H9 (cell line): ENCODE measurements at regions not wholly inside any gene's neighbourhood (a gene's known extent, or its start where the extent isn't known, plus 50 kb on each side); places are given as distances from the start of the nearest gene placed in this dataset.

ENCODE experiments used
- DNase-seq: peaks from one replicate; pipeline ENCODE4 v3.0.0-alpha.2; 2017
- H2AFZ ChIP-seq: one replicate; pipeline ENCODE4 v1.6.1; 2013; ENCODE audit warnings: mild to moderate bottlenecking, low read length, control low read depth, moderate library complexity
- H2AK5ac ChIP-seq: 2 replicates; pipeline ENCODE4 v1.6.1; 2013; ENCODE audit warnings: low read length, control low read depth, mixed read lengths; ENCODE audit not compliant: insufficient read length
- H2BK120ac ChIP-seq: one replicate; pipeline ENCODE4 v1.6.1; 2013; ENCODE audit warnings: low read depth, mild to moderate bottlenecking, low read length, control low read depth, inconsistent platforms; ENCODE audit not compliant: poor library complexity, severe bottlenecking
- H2BK12ac ChIP-seq: 2 replicates; pipeline ENCODE4 v1.6.1; 2013; ENCODE audit warnings: low read length, control low read depth, mixed read lengths, low read depth; ENCODE audit not compliant: insufficient read length
- H2BK15ac ChIP-seq: 2 replicates; pipeline ENCODE4 v1.6.1; 2013; ENCODE audit warnings: low read depth, low read length, control low read depth
- H2BK20ac ChIP-seq: one replicate; pipeline ENCODE4 v1.6.1; 2013; ENCODE audit warnings: low read depth, mild to moderate bottlenecking, low read length, control low read depth, inconsistent platforms; ENCODE audit not compliant: poor library complexity, severe bottlenecking
- H2BK5ac ChIP-seq: 2 replicates; pipeline ENCODE4 v1.6.1; 2013; ENCODE audit warnings: low read length, control low read depth, mixed read lengths; ENCODE audit not compliant: insufficient read length
- H3K14ac ChIP-seq: 2 replicates; pipeline ENCODE4 v1.6.1; 2013; ENCODE audit warnings: low read length, control low read depth; ENCODE audit not compliant: insufficient read depth
- H3K18ac ChIP-seq: 2 replicates; pipeline ENCODE4 v1.6.1; 2013; ENCODE audit warnings: low read depth, mild to moderate bottlenecking, mixed read lengths, low read length, control low read depth; ENCODE audit not compliant: insufficient read length
- H3K23ac ChIP-seq: 2 replicates; pipeline ENCODE4 v1.6.1; 2013; ENCODE audit warnings: low read length, control low read depth, mixed read lengths, low read depth; ENCODE audit not compliant: insufficient read length
- H3K23me2 ChIP-seq: 2 replicates; pipeline ENCODE4 v1.6.1; 2013; ENCODE audit warnings: low read depth, mild to moderate bottlenecking, mixed read lengths, low read length, control low read depth; ENCODE audit not compliant: insufficient read length, poor library complexity, severe bottlenecking
- H3K27ac ChIP-seq: 2 replicates; pipeline ENCODE4 v1.5.1; 2013; ENCODE audit warnings: low read length, control low read depth, mixed read lengths, low read depth; ENCODE audit not compliant: insufficient read length
- H3K27me3 ChIP-seq: 2 replicates; pipeline ENCODE4 v1.6.1; 2013; ENCODE audit warnings: low read length, control low read depth, inconsistent platforms; ENCODE audit not compliant: insufficient read depth
- H3K4ac ChIP-seq: 2 replicates; pipeline ENCODE4 v1.6.1; 2013; ENCODE audit warnings: low read depth, mild to moderate bottlenecking, control low read depth, inconsistent platforms, low read length, moderate library complexity
- H3K4me1 ChIP-seq: 2 replicates; pipeline ENCODE4 v1.6.1; 2013; ENCODE audit warnings: low read length, control low read depth, inconsistent platforms; ENCODE audit not compliant: insufficient read depth
- H3K4me2 ChIP-seq: 2 replicates; pipeline ENCODE4 v1.6.1; 2013; ENCODE audit warnings: low read length, control low read depth, mixed read lengths; ENCODE audit not compliant: insufficient read length, insufficient read depth
- H3K56ac ChIP-seq: 2 replicates; pipeline ENCODE4 v1.6.1; 2013; ENCODE audit warnings: low read depth, mild to moderate bottlenecking, mixed read lengths, low read length, control low read depth; ENCODE audit not compliant: insufficient read length
- H3K79me1 ChIP-seq: 2 replicates; pipeline ENCODE4 v1.6.1; 2013; ENCODE audit warnings: low read depth, mild to moderate bottlenecking, moderate library complexity, low read length, control low read depth, inconsistent platforms; ENCODE audit not compliant: insufficient read depth, poor library complexity, severe bottlenecking
- H3K79me2 ChIP-seq: 2 replicates; pipeline ENCODE4 v1.6.1; 2013; ENCODE audit warnings: low read length, control low read depth, inconsistent platforms; ENCODE audit not compliant: insufficient read depth
- H3K9ac ChIP-seq: 2 replicates; pipeline ENCODE4 v1.6.1; 2013; ENCODE audit warnings: low read length, control low read depth, mixed read lengths; ENCODE audit not compliant: insufficient read length; ENCODE audit errors: extremely low read depth
- H3K9me3 ChIP-seq: one replicate; pipeline ENCODE4 v1.6.1; 2013; ENCODE audit warnings: low read depth, low read length, inconsistent platforms; ENCODE audit not compliant: control insufficient read depth
- H3T11ph ChIP-seq: one replicate; pipeline ENCODE4 v1.6.1; 2013; ENCODE audit warnings: mild to moderate bottlenecking, low read length, control low read depth, inconsistent platforms
- H4K20me1 ChIP-seq: one replicate; pipeline ENCODE4 v1.6.1; 2013; ENCODE audit not compliant: control insufficient read depth, insufficient read length, insufficient read depth
- H4K5ac ChIP-seq: 2 replicates; pipeline ENCODE4 v1.6.1; 2013; ENCODE audit warnings: low read depth, mild to moderate bottlenecking, mixed read lengths, low read length, control low read depth; ENCODE audit not compliant: insufficient read length
- H4K8ac ChIP-seq: replicated peaks from 2 replicates; pipeline ENCODE4 v1.6.1; 2013; ENCODE audit warnings: low read length, control low read depth, mixed read lengths, low read depth; ENCODE audit not compliant: insufficient read length
- H4K91ac ChIP-seq: 2 replicates; pipeline ENCODE4 v1.6.1; 2013; ENCODE audit warnings: low read depth, mild to moderate bottlenecking, moderate library complexity, mixed read lengths, low read length, control low read depth; ENCODE audit not compliant: insufficient read length
- H3K27ac Mint-ChIP-seq, 3 experiments: 2 replicates in 2 of 3; 3 replicates in 1 of 3; pipeline ENCODE4 v1.8.0; 2020 to 2021; ENCODE audit warnings: mixed read lengths in 3 of 3, mild to moderate bottlenecking in 1 of 3, moderate library complexity in 1 of 3
- H3K27me3 Mint-ChIP-seq: 2 replicates; pipeline ENCODE4 v1.8.0; 2021; ENCODE audit warnings: low read depth, mild to moderate bottlenecking, moderate library complexity, mixed read lengths
- H3K36me3 Mint-ChIP-seq, 3 experiments: 2 replicates in 2 of 3; 3 replicates in 1 of 3; pipeline ENCODE4 v1.8.0; 2020 to 2021; ENCODE audit warnings: low read depth in 3 of 3, mixed read lengths in 3 of 3; ENCODE audit not compliant: insufficient read depth in 1 of 3
- H3K4me1 Mint-ChIP-seq, 2 experiments: 2 replicates each; pipeline ENCODE4 v1.8.0; 2020; ENCODE audit warnings: mixed read lengths in 2 of 2
- H3K4me3 Mint-ChIP-seq, 2 experiments: 2 replicates in 1 of 2; 3 replicates in 1 of 2; pipeline ENCODE4 v1.8.0; 2020 to 2021; ENCODE audit warnings: mild to moderate bottlenecking in 2 of 2, mixed read lengths in 2 of 2, moderate library complexity in 1 of 2
- H3K9me3 Mint-ChIP-seq, 2 experiments: 2 replicates in 1 of 2; 3 replicates in 1 of 2; pipeline ENCODE4 v1.8.0; 2020; ENCODE audit warnings: mild to moderate bottlenecking in 2 of 2, mixed read lengths in 2 of 2, moderate library complexity in 1 of 2
- CTCF ChIP-seq: fragments of 200-600 bp; sonication (generic); conservative IDR thresholded peaks from 3 replicates; pipeline ENCODE4 v1.8.0; 2021; ENCODE audit warnings: antibody characterized with exemption, mild to moderate bottlenecking
- WGBS: extraction: QIAGEN DNeasy Blood & Tissue Kit; methylation state at CpG from one replicate; pipeline ENCODE4 v1.1.7; 2013; ENCODE audit warnings: missing lambda C conversion rate, low lambda C conversion rate, mixed read lengths; ENCODE audit not compliant: insufficient read length; ENCODE audit errors: extremely low coverage; 5-methylcytosine and 5-hydroxymethylcytosine counted together

GRCh38 chr5:51472472-51472871, 89.2 kb downstream of the ISL1 start:
- Mint-ChIP-seq H3K27ac (no peak overlapping the region), H3K4me3 (no peak overlapping the region), H3K9me3 (no peaks in the 10 kb centered on the region), H3K27me3 (no peaks in the 10 kb centered on the region; the same call in 1 of the 2 replicates), H3K36me3 (no peaks in the 10 kb centered on the region), H3K4me1 (no peaks in the 10 kb centered on the region)
- H3K79me1 ChIP-seq: no peaks in the 10 kb centered on the region
- no peak overlapping the region for H4K5ac ChIP-seq
- H3K4ac ChIP-seq: no peak overlapping the region
- no peak overlapping the region for H2BK12ac ChIP-seq
- no peaks in the 10 kb centered on the region for H3K4me1 ChIP-seq
- TF ChIP-seq CTCF: no peak
- no peak overlapping the region for H2BK20ac ChIP-seq
- H2AFZ ChIP-seq: no peak overlapping the region
- H2BK120ac ChIP-seq: no peak overlapping the region
- no peak overlapping the region for H4K91ac ChIP-seq
- no CpG with 5 or more reads among the region's 1 CpG for WGBS
- no peaks in the 10 kb centered on the region for H3K27me3 ChIP-seq
- H3K23ac ChIP-seq: no peak overlapping the region
- no peak for DNase-seq
- H3K4me2 ChIP-seq: no peak overlapping the region
- no peak overlapping the region for H3K14ac ChIP-seq
- no peak overlapping the region for H4K8ac ChIP-seq
- no peak overlapping the region for H3T11ph ChIP-seq
- H2BK15ac ChIP-seq: no peak overlapping the region
- no peak overlapping the region for H3K27ac ChIP-seq
- H2BK5ac ChIP-seq: no peak overlapping the region
- no peak overlapping the region for H3K18ac ChIP-seq
- H3K9ac ChIP-seq: no peak overlapping the region
- H4K20me1 ChIP-seq: no peaks in the 10 kb centered on the region
- no peak overlapping the region for H2AK5ac ChIP-seq
- H3K56ac ChIP-seq: no peak overlapping the region
- no peaks in the 10 kb centered on the region for H3K79me2 ChIP-seq
- H3K9me3 ChIP-seq: no peaks in the 10 kb centered on the region
- H3K23me2 ChIP-seq: no peaks in the 10 kb centered on the region
